ENCODE measurements at regions not wholly inside any gene's neighbourhood (a gene's known extent, or its start where the extent isn't known, plus 50 kb on each side); places are given as distances from the start of the nearest gene placed in this dataset.

- TF ChIP-seq SIN3A (IDR thresholded peaks at IDR 0.05; ENCODE audit: low read depth) = no peak
- TF ChIP-seq ZNF274 (IDR thresholded peaks at IDR 0.05; ENCODE audit: low read depth, low read length) = no peak
- TF ChIP-seq ELF1 (IDR thresholded peaks at IDR 0.05; ENCODE audit: borderline replicate concordance, low read depth) = no peak
These were observed 215.0 kb upstream of the EGLN3 start (continued) for GRCh38 chr14:34165847-34166350.

GRCh38 chr14:34164162-34164864 lies 213.4 kb upstream of the EGLN3 start:
- Histone ChIP-seq H3K27ac (ENCODE audit: low read depth, low read length) (no peak overlapping the region), H3K9ac (ENCODE audit: low read length) (no peak overlapping the region), H3K9me2 (ENCODE audit: insufficient read depth) (no peaks in the 10 kb centered on the region), H3K79me2 (ENCODE audit: insufficient read depth, low read length) (no peaks in the 10 kb centered on the region), H3K4me2 (ENCODE audit: low read length) (no peak overlapping the region), H4K20me1 (ENCODE audit: insufficient read depth) (no peaks in the 10 kb centered on the region), H3K36me3 (ENCODE audit: control insufficient read depth in 1 of 2, insufficient read depth in 2 of 2, low read length in 2 of 2) (no peaks in the 10 kb centered on the region), H3K4me3 (replicated peaks in 1 of 2; ENCODE audit: low read depth in 1 of 2, low read length in 2 of 2) (no peak overlapping the region), H3K27me3 (ENCODE audit: insufficient read depth, low read length) (peaks cover 22% of the 10 kb centered on the region), H3K4me1 (ENCODE audit: control insufficient read depth in 1 of 2, insufficient read depth in 2 of 2, low read length in 2 of 2) (no peaks in the 10 kb centered on the region), H2AFZ (ENCODE audit: low read depth, low read length, poor library complexity, severe bottlenecking) (no peak overlapping the region), H3K9me3 (ENCODE audit: control insufficient read depth in 1 of 2, insufficient read depth in 1 of 2, low read depth in 1 of 2, low read length in 2 of 2) (no peaks in the 10 kb centered on the region)
- ATAC-seq = no peak
- ChIA-PET CTCF (no interaction called here), POLR2A (no interaction called here), RAD21 (ENCODE audit: low non-redundant PET in 1 of 2, low total read pairs in 2 of 2, uncharacterized antibody in 2 of 2, unreplicated experiment in 2 of 2) (no interaction called here)
- intact Hi-C loops (cut with micrococcal nuclease) = no loop called here
- no TSS peak for BruUV-seq (replicated peaks)
- TF ChIP-seq, protein P1, sequence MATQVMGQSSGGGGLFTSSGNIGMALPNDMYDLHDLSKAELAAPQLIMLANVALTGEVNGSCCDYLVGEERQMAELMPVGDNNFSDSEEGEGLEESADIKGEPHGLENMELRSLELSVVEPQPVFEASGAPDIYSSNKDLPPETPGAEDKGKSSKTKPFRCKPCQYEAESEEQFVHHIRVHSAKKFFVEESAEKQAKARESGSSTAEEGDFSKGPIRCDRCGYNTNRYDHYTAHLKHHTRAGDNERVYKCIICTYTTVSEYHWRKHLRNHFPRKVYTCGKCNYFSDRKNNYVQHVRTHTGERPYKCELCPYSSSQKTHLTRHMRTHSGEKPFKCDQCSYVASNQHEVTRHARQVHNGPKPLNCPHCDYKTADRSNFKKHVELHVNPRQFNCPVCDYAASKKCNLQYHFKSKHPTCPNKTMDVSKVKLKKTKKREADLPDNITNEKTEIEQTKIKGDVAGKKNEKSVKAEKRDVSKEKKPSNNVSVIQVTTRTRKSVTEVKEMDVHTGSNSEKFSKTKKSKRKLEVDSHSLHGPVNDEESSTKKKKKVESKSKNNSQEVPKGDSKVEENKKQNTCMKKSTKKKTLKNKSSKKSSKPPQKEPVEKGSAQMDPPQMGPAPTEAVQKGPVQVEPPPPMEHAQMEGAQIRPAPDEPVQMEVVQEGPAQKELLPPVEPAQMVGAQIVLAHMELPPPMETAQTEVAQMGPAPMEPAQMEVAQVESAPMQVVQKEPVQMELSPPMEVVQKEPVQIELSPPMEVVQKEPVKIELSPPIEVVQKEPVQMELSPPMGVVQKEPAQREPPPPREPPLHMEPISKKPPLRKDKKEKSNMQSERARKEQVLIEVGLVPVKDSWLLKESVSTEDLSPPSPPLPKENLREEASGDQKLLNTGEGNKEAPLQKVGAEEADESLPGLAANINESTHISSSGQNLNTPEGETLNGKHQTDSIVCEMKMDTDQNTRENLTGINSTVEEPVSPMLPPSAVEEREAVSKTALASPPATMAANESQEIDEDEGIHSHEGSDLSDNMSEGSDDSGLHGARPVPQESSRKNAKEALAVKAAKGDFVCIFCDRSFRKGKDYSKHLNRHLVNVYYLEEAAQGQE (IDR thresholded peaks at IDR 0.05; ENCODE audit: low read depth) = no peak
- TF ChIP-seq, protein P2, sequence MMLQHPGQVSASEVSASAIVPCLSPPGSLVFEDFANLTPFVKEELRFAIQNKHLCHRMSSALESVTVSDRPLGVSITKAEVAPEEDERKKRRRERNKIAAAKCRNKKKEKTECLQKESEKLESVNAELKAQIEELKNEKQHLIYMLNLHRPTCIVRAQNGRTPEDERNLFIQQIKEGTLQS (IDR thresholded peaks at IDR 0.05) = no peak
- TF ChIP-seq ZFX (IDR thresholded peaks at IDR 0.05) (no peak), MAX (IDR thresholded peaks at IDR 0.05) (no peak), POLR2AphosphoS5 (IDR thresholded peaks at IDR 0.05; ENCODE audit: low read depth, low read length) (no peak)
- TF ChIP-seq, protein P3, sequence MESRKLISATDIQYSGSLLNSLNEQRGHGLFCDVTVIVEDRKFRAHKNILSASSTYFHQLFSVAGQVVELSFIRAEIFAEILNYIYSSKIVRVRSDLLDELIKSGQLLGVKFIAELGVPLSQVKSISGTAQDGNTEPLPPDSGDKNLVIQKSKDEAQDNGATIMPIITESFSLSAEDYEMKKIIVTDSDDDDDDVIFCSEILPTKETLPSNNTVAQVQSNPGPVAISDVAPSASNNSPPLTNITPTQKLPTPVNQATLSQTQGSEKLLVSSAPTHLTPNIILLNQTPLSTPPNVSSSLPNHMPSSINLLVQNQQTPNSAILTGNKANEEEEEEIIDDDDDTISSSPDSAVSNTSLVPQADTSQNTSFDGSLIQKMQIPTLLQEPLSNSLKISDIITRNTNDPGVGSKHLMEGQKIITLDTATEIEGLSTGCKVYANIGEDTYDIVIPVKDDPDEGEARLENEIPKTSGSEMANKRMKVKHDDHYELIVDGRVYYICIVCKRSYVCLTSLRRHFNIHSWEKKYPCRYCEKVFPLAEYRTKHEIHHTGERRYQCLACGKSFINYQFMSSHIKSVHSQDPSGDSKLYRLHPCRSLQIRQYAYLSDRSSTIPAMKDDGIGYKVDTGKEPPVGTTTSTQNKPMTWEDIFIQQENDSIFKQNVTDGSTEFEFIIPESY (IDR thresholded peaks at IDR 0.05; ENCODE audit: extremely low read depth, insufficient replicate concordance, low read length) = no peak
- no peak for DNase-seq (ENCODE audit: low read depth, low spot score)

Data from HCT116 (cell line).